WTC11 (cell line): ENCODE measurements at regions not wholly inside any gene's neighbourhood (a gene's known extent, or its start where the extent isn't known, plus 50 kb on each side); places are given as distances from the start of the nearest gene placed in this dataset.

Experiments
- AFF4 ChIP-seq: sonication (generic); formaldehyde crosslinking; IDR thresholded peaks from 2 replicates; pipeline ENCODE4 v1.8.1; 2023; ENCODE audit warnings: mild to moderate bottlenecking, missing genetic modification reagents, borderline replicate concordance
- ARID4B ChIP-seq: sonication (generic); formaldehyde crosslinking; IDR thresholded peaks from 2 replicates; pipeline ENCODE4 v1.8.0; 2023; ENCODE audit warnings: missing genetic modification reagents, mild to moderate bottlenecking, borderline replicate concordance
- IRF2 ChIP-seq: sonication (generic); formaldehyde crosslinking; IDR thresholded peaks from 2 replicates; pipeline ENCODE4 v1.8.0; 2022; ENCODE audit warnings: low read depth, missing genetic modification reagents, borderline replicate concordance
- KAT7 ChIP-seq: sonication (generic); formaldehyde crosslinking; IDR thresholded peaks from 2 replicates; pipeline ENCODE4 v1.8.1; 2023; ENCODE audit warnings: missing genetic modification reagents, mild to moderate bottlenecking, borderline replicate concordance
- MAX ChIP-seq: sonication (generic); formaldehyde crosslinking; IDR thresholded peaks from 2 replicates; pipeline ENCODE4 v1.8.0; 2022; ENCODE audit warnings: mild to moderate bottlenecking, missing genetic modification reagents
- NR2C2 ChIP-seq: sonication (generic); formaldehyde crosslinking; IDR thresholded peaks from 2 replicates; pipeline ENCODE4 v1.8.0; 2022; ENCODE audit warnings: mild to moderate bottlenecking, missing genetic modification reagents
- SP1 ChIP-seq: sonication (generic); formaldehyde crosslinking; conservative IDR thresholded peaks from 2 replicates; pipeline ENCODE4 v1.8.1; 2022; ENCODE audit warnings: missing genetic modification reagents
- TEAD4 ChIP-seq: sonication (generic); formaldehyde crosslinking; IDR thresholded peaks from 2 replicates; pipeline ENCODE4 v1.8.0; 2022; ENCODE audit warnings: mild to moderate bottlenecking, missing genetic modification reagents
- ZBTB21 ChIP-seq: sonication (generic); formaldehyde crosslinking; IDR thresholded peaks from 2 replicates; pipeline ENCODE4 v1.8.1; 2023; ENCODE audit warnings: mild to moderate bottlenecking, missing genetic modification reagents, borderline replicate concordance
- ZNF232 ChIP-seq: sonication (generic); formaldehyde crosslinking; IDR thresholded peaks from 2 replicates; pipeline ENCODE4 v1.8.0; 2022; ENCODE audit warnings: mild to moderate bottlenecking, missing genetic modification reagents
- TF ChIP-seq, protein P1 (sequence below): fragments of 200-600 bp; IDR thresholded peaks from 2 replicates; pipeline ENCODE4 v1.8.0; 2022; ENCODE audit warnings: antibody characterized with exemption
- TF ChIP-seq, protein P2 (sequence below): sonication (generic); formaldehyde crosslinking; IDR thresholded peaks from 2 replicates; pipeline ENCODE4 v1.8.1; 2022; ENCODE audit warnings: mild to moderate bottlenecking, missing genetic modification reagents, moderate library complexity, borderline replicate concordance
- TF ChIP-seq, protein P3 (sequence below): sonication (generic); formaldehyde crosslinking; IDR thresholded peaks from 2 replicates; pipeline ENCODE4 v1.8.1; 2023; ENCODE audit warnings: mild to moderate bottlenecking, missing genetic modification reagents

GRCh38 chr4:66926687-66927086 lies 618.6 kb downstream of the CENPC start:
- TF ChIP-seq ZNF232 (CRISPR knock-in tag), result no peak
- no peak for TF ChIP-seq IRF2 (CRISPR knock-in tag)
- TF ChIP-seq MAX, result no peak
- TF ChIP-seq, protein P1, sequence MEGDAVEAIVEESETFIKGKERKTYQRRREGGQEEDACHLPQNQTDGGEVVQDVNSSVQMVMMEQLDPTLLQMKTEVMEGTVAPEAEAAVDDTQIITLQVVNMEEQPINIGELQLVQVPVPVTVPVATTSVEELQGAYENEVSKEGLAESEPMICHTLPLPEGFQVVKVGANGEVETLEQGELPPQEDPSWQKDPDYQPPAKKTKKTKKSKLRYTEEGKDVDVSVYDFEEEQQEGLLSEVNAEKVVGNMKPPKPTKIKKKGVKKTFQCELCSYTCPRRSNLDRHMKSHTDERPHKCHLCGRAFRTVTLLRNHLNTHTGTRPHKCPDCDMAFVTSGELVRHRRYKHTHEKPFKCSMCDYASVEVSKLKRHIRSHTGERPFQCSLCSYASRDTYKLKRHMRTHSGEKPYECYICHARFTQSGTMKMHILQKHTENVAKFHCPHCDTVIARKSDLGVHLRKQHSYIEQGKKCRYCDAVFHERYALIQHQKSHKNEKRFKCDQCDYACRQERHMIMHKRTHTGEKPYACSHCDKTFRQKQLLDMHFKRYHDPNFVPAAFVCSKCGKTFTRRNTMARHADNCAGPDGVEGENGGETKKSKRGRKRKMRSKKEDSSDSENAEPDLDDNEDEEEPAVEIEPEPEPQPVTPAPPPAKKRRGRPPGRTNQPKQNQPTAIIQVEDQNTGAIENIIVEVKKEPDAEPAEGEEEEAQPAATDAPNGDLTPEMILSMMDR, result no peak
- no peak for TF ChIP-seq TEAD4 (CRISPR knock-in tag)
- no peak for TF ChIP-seq NR2C2 (CRISPR knock-in tag)
- TF ChIP-seq SP1 (CRISPR knock-in tag), result no peak
- no peak for TF ChIP-seq AFF4
- no peak for TF ChIP-seq KAT7 (CRISPR knock-in tag)
- no peak for TF ChIP-seq ARID4B (CRISPR knock-in tag)
- TF ChIP-seq ZBTB21 (CRISPR knock-in tag), result no peak
- TF ChIP-seq, protein P2, sequence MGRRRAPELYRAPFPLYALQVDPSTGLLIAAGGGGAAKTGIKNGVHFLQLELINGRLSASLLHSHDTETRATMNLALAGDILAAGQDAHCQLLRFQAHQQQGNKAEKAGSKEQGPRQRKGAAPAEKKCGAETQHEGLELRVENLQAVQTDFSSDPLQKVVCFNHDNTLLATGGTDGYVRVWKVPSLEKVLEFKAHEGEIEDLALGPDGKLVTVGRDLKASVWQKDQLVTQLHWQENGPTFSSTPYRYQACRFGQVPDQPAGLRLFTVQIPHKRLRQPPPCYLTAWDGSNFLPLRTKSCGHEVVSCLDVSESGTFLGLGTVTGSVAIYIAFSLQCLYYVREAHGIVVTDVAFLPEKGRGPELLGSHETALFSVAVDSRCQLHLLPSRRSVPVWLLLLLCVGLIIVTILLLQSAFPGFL (CRISPR knock-in tag), result no peak
- TF ChIP-seq, protein P3, sequence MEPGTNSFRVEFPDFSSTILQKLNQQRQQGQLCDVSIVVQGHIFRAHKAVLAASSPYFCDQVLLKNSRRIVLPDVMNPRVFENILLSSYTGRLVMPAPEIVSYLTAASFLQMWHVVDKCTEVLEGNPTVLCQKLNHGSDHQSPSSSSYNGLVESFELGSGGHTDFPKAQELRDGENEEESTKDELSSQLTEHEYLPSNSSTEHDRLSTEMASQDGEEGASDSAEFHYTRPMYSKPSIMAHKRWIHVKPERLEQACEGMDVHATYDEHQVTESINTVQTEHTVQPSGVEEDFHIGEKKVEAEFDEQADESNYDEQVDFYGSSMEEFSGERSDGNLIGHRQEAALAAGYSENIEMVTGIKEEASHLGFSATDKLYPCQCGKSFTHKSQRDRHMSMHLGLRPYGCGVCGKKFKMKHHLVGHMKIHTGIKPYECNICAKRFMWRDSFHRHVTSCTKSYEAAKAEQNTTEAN (CRISPR knock-in tag), result no peak
